B cell (primary cell): ENCODE measurements at regions not wholly inside any gene's neighbourhood (a gene's known extent, or its start where the extent isn't known, plus 50 kb on each side); places are given as distances from the start of the nearest gene placed in this dataset.

Experiments used
- ATAC-seq: fragments of 200-7000 bp; cut with Tn5 transposase; one replicate; pipeline ENCODE4 v1.10.0; 2021; ENCODE audit warnings: low read depth, mild to moderate bottlenecking, moderate number of reproducible peaks, moderate library complexity
- CTCF ChIA-PET: fragments of 350-600 bp; sonication (Branson Sonifier 250); formaldehyde crosslinking; loops from one replicate; lab custom pipeline; 2021; ENCODE audit warnings: antibody characterized with exemption, inconsistent platforms; lab: Charles Lee
- POLR2A ChIA-PET: fragments of 350-600 bp; sonication (Branson Sonifier 250); formaldehyde crosslinking; loops from one replicate; lab custom pipeline; 2021; ENCODE audit warnings: antibody characterized with exemption; lab: Charles Lee
- DNase-seq: peaks from one replicate; pipeline ENCODE4 v3.0.0; 2013
- H2AFZ ChIP-seq: 2 replicates; pipeline ENCODE4 v1.6.1; 2012; ENCODE audit warnings: mild to moderate bottlenecking, low read depth, low read length; ENCODE audit not compliant: insufficient read depth, poor library complexity, severe bottlenecking
- H3K27ac ChIP-seq, 2 donors: 1 replicate in 1 of 2; 2 replicates in 1 of 2; pipeline ENCODE4 v1.5.1; 2012 to 2013; ENCODE audit warnings: low read length in 2 of 2, mild to moderate bottlenecking in 2 of 2, moderate library complexity in 1 of 2
- H3K27me3 ChIP-seq, 4 experiments: fragments of 200-600 bp in 1 of 4; sonication (generic) in 1 of 4; replicated peaks in 1 of 4; 1 replicate in 2 of 4; 2 replicates in 2 of 4; pipeline versions ENCODE4 v1.6.1 to v1.7.0; 2013 to 2016; ENCODE audit warnings: low read length in 3 of 4, mild to moderate bottlenecking in 2 of 4, mixed read lengths in 1 of 4, moderate library complexity in 1 of 4; ENCODE audit not compliant: insufficient read depth in 4 of 4, control insufficient read depth in 3 of 4; ENCODE audit errors: control extremely low read depth in 1 of 4
- H3K36me3 ChIP-seq, 2 experiments: replicated peaks in 1 of 2; 1 replicate in 1 of 2; 2 replicates in 1 of 2; pipeline versions ENCODE4 v1.6.1 to v1.7.1; 2013; ENCODE audit warnings: low read length in 1 of 2; ENCODE audit not compliant: insufficient read depth in 2 of 2, control insufficient read depth in 1 of 2; ENCODE audit errors: control extremely low read depth in 1 of 2, extremely low read depth in 1 of 2
- H3K4me1 ChIP-seq, 2 donors: fragments of 200-600 bp in 1 of 2; sonication (generic) in 1 of 2; 1 replicate in 1 of 2; 2 replicates in 1 of 2; pipeline versions ENCODE4 v1.5.1 to v1.6.1; 2013 to 2017; ENCODE audit warnings: low read length in 2 of 2; ENCODE audit not compliant: control insufficient read depth in 2 of 2, insufficient read depth in 2 of 2
- H3K4me2 ChIP-seq: replicated peaks from 2 replicates; pipeline ENCODE3; 2012; ENCODE audit warnings: mild to moderate bottlenecking, low read depth, low read length; ENCODE audit not compliant: poor library complexity, severe bottlenecking
- H3K4me3 ChIP-seq, 5 experiments: fragments of 200-600 bp in 1 of 5; sonication (generic) in 1 of 5; 1 replicate in 3 of 5; 2 replicates in 2 of 5; pipeline versions ENCODE4 v1.5.1 to v1.7.0; 2011 to 2016; ENCODE audit warnings: low read length in 4 of 5, mild to moderate bottlenecking in 4 of 5, low read depth in 2 of 5, control low read depth in 1 of 5, moderate library complexity in 1 of 5; ENCODE audit not compliant: insufficient read depth in 1 of 5; ENCODE audit errors: control extremely low read depth in 1 of 5, extremely low read depth in 1 of 5
- H3K79me2 ChIP-seq: fragments of 200-600 bp; sonication (generic); one replicate; pipeline ENCODE4 v1.6.0; 2016; ENCODE audit warnings: low read length; ENCODE audit not compliant: control insufficient read depth, insufficient read depth
- H3K9ac ChIP-seq: fragments of 200-600 bp; sonication (generic); 2 replicates; pipeline ENCODE4 v1.6.1; 2017; ENCODE audit warnings: mild to moderate bottlenecking, low read length, moderate library complexity
- H3K9me3 ChIP-seq, 3 donors: one replicate each; pipeline versions ENCODE4 v1.6.1 to v1.7.1; 2013; ENCODE audit warnings: low read length in 2 of 3; ENCODE audit not compliant: control insufficient read depth in 2 of 3, insufficient read depth in 1 of 3; ENCODE audit errors: control extremely low read depth in 1 of 3
- H4K20me1 ChIP-seq: 2 replicates; pipeline ENCODE4 v1.6.0; 2012; ENCODE audit warnings: mild to moderate bottlenecking, low read length; ENCODE audit not compliant: insufficient read depth, control insufficient read depth, poor library complexity, severe bottlenecking
- H3K27ac Mint-ChIP-seq: one replicate; pipeline ENCODE4 v1.8.0; 2021; ENCODE audit warnings: mixed read lengths
- H3K27me3 Mint-ChIP-seq: one replicate; pipeline ENCODE4 v1.8.0; 2021; ENCODE audit warnings: mixed read lengths
- H3K4me1 Mint-ChIP-seq: one replicate; pipeline ENCODE4 v1.8.0; 2021; ENCODE audit warnings: mixed read lengths
- H3K4me3 Mint-ChIP-seq: one replicate; pipeline ENCODE4 v1.8.0; 2021; ENCODE audit warnings: mixed read lengths
- H3K9me3 Mint-ChIP-seq: one replicate; pipeline ENCODE4 v1.8.0; 2022; ENCODE audit warnings: mixed read lengths; ENCODE audit not compliant: insufficient read depth
- EZH2 ChIP-seq: IDR thresholded peaks from 2 replicates; pipeline ENCODE4 v1.6.1; 2012; ENCODE audit warnings: borderline replicate concordance, low read depth, mild to moderate bottlenecking, moderate library complexity, low read length; ENCODE audit not compliant: insufficient read depth, poor library complexity, severe bottlenecking
- WGBS: methylation state at CpG from one replicate; pipeline ENCODE4 v1.1.5; 2013; ENCODE audit warnings: missing lambda C conversion rate; ENCODE audit not compliant: insufficient coverage; 5-methylcytosine and 5-hydroxymethylcytosine counted together
- intact Hi-C: fragments of 100-400 bp; cut with micrococcal nuclease; formaldehyde crosslinking; loops from one replicate; pipeline ENCODE4 v1.10.0; 2022
- TF ChIP-seq, protein P1 (sequence below): fragments of 200-600 bp; IDR thresholded peaks from one replicate; pipeline ENCODE4 v1.8.0; 2022; ENCODE audit warnings: antibody characterized with exemption, mild to moderate bottlenecking

DNA sequence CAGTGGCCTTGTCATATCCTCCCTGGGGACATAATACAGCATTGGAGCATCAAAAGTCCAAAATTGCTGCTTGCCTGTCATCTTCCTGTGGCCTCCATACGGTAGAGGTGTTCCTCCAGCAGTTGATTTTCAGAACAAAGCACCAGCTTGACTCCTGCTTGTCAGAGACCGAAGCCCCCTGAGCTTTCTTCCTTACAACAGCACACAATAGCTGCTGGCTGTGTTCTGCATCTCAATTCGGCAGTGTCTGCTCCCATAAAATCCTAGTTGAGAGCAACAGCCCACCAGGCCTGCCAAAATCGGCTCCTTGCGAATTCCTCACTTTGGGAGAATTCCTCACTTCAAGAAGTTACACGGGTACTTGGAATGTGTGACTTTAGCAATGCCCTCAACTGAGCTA is 372.9 kb downstream of the SAMD5 start:
- 94% methylated on average over 6 of the region's 6 CpGs for WGBS
- POLR2A ChIA-PET: no interaction called here
- no peak overlapping the region for H3K4me2 ChIP-seq
- Mint-ChIP-seq H3K9me3 (peaks cover 4% of the 10 kb centered on the region), H3K4me3 (no peak overlapping the region), H3K27me3 (no peaks in the 10 kb centered on the region), H3K27ac (no peak overlapping the region), H3K4me1 (no peaks in the 10 kb centered on the region)
- H3K4me1 ChIP-seq: no peaks in the 10 kb centered on the region
- H2AFZ ChIP-seq: no peak overlapping the region
- ATAC-seq: no peak
- no peaks in the 10 kb centered on the region for H3K79me2 ChIP-seq
- no peaks in the 10 kb centered on the region for H3K36me3 ChIP-seq
- H4K20me1 ChIP-seq: no peaks in the 10 kb centered on the region
- no peak overlapping the region for H3K4me3 ChIP-seq
- no peaks in the 10 kb centered on the region for H3K9me3 ChIP-seq
- CTCF ChIA-PET: no interaction called here
- H3K9ac ChIP-seq: no peak overlapping the region
- intact Hi-C loops: no loop called here
- no peaks in the 10 kb centered on the region for H3K27me3 ChIP-seq
- no peak overlapping the region for H3K27ac ChIP-seq
- TF ChIP-seq, protein P1, sequence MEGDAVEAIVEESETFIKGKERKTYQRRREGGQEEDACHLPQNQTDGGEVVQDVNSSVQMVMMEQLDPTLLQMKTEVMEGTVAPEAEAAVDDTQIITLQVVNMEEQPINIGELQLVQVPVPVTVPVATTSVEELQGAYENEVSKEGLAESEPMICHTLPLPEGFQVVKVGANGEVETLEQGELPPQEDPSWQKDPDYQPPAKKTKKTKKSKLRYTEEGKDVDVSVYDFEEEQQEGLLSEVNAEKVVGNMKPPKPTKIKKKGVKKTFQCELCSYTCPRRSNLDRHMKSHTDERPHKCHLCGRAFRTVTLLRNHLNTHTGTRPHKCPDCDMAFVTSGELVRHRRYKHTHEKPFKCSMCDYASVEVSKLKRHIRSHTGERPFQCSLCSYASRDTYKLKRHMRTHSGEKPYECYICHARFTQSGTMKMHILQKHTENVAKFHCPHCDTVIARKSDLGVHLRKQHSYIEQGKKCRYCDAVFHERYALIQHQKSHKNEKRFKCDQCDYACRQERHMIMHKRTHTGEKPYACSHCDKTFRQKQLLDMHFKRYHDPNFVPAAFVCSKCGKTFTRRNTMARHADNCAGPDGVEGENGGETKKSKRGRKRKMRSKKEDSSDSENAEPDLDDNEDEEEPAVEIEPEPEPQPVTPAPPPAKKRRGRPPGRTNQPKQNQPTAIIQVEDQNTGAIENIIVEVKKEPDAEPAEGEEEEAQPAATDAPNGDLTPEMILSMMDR: no peak
- no peak for TF ChIP-seq EZH2
- no peak for DNase-seq

DNA sequence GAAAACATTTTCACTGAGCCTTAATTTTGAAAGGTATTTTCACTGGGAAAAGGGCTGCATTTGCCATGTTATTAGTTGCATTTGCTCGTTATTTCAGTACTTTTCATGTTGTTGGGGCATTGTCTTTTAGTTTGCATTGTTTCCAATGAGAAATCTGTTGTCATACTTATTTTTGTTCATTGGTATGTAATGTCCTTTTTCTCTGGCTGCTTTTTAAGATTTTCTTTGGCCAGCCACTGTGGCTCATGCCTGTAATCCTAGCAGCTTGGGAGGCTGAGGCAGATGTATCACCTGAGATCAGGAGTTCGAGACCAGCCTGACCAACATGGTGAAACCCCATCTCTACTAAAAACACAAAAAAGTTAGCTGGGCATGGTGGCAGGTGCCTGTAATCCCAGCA is 379.9 kb downstream of the SAMD5 start:
- no peak overlapping the region for H3K4me3 Mint-ChIP-seq
- intact Hi-C loops: no loop called here

More for the DNA sequence above, 379.9 kb downstream of the SAMD5 start:
- Histone ChIP-seq H4K20me1 (no peaks in the 10 kb centered on the region), H3K27ac (no peak overlapping the region), H3K79me2 (no peaks in the 10 kb centered on the region), H3K4me2 (no peak overlapping the region), H3K4me3 (no peak overlapping the region), H2AFZ (no peak overlapping the region), H3K36me3 (no peaks in the 10 kb centered on the region), H3K9me3 (no peaks in the 10 kb centered on the region), H3K27me3 (no peaks in the 10 kb centered on the region), H3K9ac (no peak overlapping the region), H3K4me1 (no peaks in the 10 kb centered on the region)
- Mint-ChIP-seq H3K27ac (no peak overlapping the region), H3K9me3 (peaks cover 3% of the 10 kb centered on the region), H3K27me3 (no peaks in the 10 kb centered on the region), H3K4me1 (no peaks in the 10 kb centered on the region)
- no peak for ATAC-seq
- no peak for DNase-seq
- CTCF ChIA-PET: no interaction called here
- POLR2A ChIA-PET: no interaction called here
- WGBS: 67% methylated on average over 1 of the region's 2 CpGs
- TF ChIP-seq EZH2: no peak
- TF ChIP-seq, protein P1: no peak
